ENCODE measurements at regions not wholly inside any gene's neighbourhood (a gene's known extent, or its start where the extent isn't known, plus 50 kb on each side); places are given as distances from the start of the nearest gene placed in this dataset.

DNA sequence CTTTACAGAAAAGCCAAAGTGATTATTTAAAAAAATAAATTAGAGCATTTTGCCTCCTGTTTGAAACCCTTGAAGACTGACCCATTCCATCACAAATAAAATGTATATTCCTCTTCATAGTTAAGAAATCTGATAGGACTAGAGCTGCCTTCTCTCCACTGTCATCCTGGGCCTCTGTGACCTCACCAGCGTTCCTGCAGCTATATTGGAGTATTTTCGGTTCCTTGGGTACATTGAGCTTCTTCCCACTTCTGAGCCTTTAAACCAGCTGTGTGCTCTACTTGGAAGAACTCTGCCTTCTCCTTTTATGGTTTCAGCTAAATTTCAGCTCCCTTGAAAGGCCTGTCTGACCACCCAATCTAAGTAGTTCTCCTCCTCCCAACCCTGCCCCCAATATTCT, 99.1 kb upstream of the ABCA1 start:
- H3K27ac ChIP-seq (ENCODE audit: low read depth, low read length, poor library complexity, severe bottlenecking) = no peak overlapping the region
- no TSS peak for BruUV-seq (replicated peaks)
- no peak for DNase-seq (ENCODE audit: low spot score)
- ChIA-PET CTCF (ENCODE audit: unreplicated experiment) (no interaction called here), POLR2A (interaction anchor here (1.6 to 2.0 kb wide), 2 partner anchors 11 to 42 kb away, joined by 4 to 9 read pairs; no protein-coding TSS in a partner anchor)
- no peak overlapping the region for H3K4me2 ChIP-seq (ENCODE audit: low read length)
- intact Hi-C loops (cut with micrococcal nuclease; ENCODE audit: unreplicated experiment) = no loop called here
- no peaks in the 10 kb centered on the region for H3K9me2 ChIP-seq (ENCODE audit: insufficient read depth, low read length)
- no peak for TF ChIP-seq EZH2phosphoT487 (IDR thresholded peaks at IDR 0.05; ENCODE audit: borderline replicate concordance, low read depth, low read length)
- TF ChIP-seq, protein P1, sequence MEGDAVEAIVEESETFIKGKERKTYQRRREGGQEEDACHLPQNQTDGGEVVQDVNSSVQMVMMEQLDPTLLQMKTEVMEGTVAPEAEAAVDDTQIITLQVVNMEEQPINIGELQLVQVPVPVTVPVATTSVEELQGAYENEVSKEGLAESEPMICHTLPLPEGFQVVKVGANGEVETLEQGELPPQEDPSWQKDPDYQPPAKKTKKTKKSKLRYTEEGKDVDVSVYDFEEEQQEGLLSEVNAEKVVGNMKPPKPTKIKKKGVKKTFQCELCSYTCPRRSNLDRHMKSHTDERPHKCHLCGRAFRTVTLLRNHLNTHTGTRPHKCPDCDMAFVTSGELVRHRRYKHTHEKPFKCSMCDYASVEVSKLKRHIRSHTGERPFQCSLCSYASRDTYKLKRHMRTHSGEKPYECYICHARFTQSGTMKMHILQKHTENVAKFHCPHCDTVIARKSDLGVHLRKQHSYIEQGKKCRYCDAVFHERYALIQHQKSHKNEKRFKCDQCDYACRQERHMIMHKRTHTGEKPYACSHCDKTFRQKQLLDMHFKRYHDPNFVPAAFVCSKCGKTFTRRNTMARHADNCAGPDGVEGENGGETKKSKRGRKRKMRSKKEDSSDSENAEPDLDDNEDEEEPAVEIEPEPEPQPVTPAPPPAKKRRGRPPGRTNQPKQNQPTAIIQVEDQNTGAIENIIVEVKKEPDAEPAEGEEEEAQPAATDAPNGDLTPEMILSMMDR (conservative IDR thresholded peaks at IDR 0.05; ENCODE audit: low read length) = no peak
- H3K36me3 ChIP-seq (ENCODE audit: insufficient read depth, low read length) = no peaks in the 10 kb centered on the region
- no peaks in the 10 kb centered on the region for H4K20me1 ChIP-seq (ENCODE audit: insufficient read depth, low read length)
- no peaks in the 10 kb centered on the region for H3K9me3 ChIP-seq (ENCODE audit: low read length)
- no peak overlapping the region for H3K4me3 ChIP-seq (ENCODE audit: low read depth, low read length, poor library complexity, severe bottlenecking)
- H3K79me2 ChIP-seq (ENCODE audit: insufficient read depth, low read depth, low read length) = no peaks in the 10 kb centered on the region
- no peaks in the 10 kb centered on the region for H3K4me1 ChIP-seq (ENCODE audit: insufficient read depth, low read length, poor library complexity, severe bottlenecking)
- peak overlapping the region; percentile 42 for H2AFZ ChIP-seq (ENCODE audit: low read length)

DNA sequence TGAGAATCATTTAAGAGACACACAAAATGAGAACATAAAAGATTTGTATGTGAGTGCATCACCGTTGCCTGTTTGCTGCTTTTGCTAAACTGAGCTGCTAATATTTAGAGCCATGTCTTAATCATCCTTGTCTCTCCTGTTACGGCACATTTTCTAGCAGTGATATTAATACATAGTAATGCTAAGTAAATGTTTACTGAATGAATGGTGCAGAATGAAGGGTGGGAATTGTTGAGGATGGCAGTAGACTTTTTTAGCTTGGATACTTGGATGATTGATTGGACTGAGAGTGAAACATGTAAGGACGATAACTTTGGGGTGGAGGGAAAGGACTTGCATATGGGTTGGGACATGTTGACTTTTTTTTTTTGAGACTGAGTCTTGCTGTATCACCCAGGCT, 102.3 kb upstream of the ABCA1 start:
- no TSS peak for BruUV-seq (replicated peaks)
- Histone ChIP-seq H3K9me3 (ENCODE audit: low read length) (peaks cover 16% of the 10 kb centered on the region), H4K20me1 (ENCODE audit: insufficient read depth, low read length) (no peaks in the 10 kb centered on the region), H2AFZ (ENCODE audit: low read length) (no peak overlapping the region), H3K4me1 (ENCODE audit: insufficient read depth, low read length, poor library complexity, severe bottlenecking) (no peaks in the 10 kb centered on the region), H3K36me3 (ENCODE audit: insufficient read depth, low read length) (no peaks in the 10 kb centered on the region), H3K27ac (ENCODE audit: low read depth, low read length, poor library complexity, severe bottlenecking) (no peak overlapping the region), H3K79me2 (ENCODE audit: insufficient read depth, low read depth, low read length) (no peaks in the 10 kb centered on the region), H3K4me3 (ENCODE audit: low read depth, low read length, poor library complexity, severe bottlenecking) (no peak overlapping the region), H3K4me2 (ENCODE audit: low read length) (no peak overlapping the region), H3K9me2 (ENCODE audit: insufficient read depth, low read length) (no peaks in the 10 kb centered on the region)
- DNase-seq (ENCODE audit: low spot score) = no peak
- intact Hi-C loops (cut with micrococcal nuclease; ENCODE audit: unreplicated experiment) = loop anchor here (5.0 kb wide), 1 partner anchor 103 kb away; the partner anchor contains the start of gene ABCA1
- POLR2A ChIA-PET = interaction anchor here (0.7 to 0.8 kb wide), 2 partner anchors 12 to 715 kb away, joined by 3 to 4 read pairs; no protein-coding TSS in a partner anchor
- CTCF ChIA-PET (ENCODE audit: unreplicated experiment) = no interaction called here
- no peak for TF ChIP-seq EZH2phosphoT487 (IDR thresholded peaks at IDR 0.05; ENCODE audit: borderline replicate concordance, low read depth, low read length)
- TF ChIP-seq, protein P1 (conservative IDR thresholded peaks at IDR 0.05; ENCODE audit: low read length) = no peak

DNA sequence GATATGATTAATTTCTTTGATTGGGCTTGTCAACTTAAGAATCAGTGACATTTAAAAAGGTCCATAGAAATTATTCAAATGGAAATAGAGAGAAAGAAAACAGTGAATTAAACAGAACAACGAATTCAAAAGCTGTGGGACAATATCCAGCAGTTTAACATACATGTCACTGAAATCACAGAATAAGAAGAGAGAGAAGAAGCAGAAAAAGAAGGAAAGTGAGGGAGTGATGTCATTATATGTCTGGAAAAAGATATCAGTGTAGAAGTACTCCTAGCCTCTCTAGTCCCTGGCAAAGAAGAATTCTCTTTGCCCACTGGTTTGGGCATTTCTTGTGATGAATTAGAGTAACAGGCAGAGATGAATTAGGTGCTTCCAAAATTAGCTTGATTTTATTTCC, 109.2 kb upstream of the ABCA1 start:
- Histone ChIP-seq H3K36me3 (ENCODE audit: insufficient read depth, low read length) (no peaks in the 10 kb centered on the region), H3K4me1 (ENCODE audit: insufficient read depth, low read length, poor library complexity, severe bottlenecking) (peaks cover 16% of the 10 kb centered on the region), H3K4me3 (ENCODE audit: low read depth, low read length, poor library complexity, severe bottlenecking) (no peak overlapping the region), H3K79me2 (ENCODE audit: insufficient read depth, low read depth, low read length) (no peaks in the 10 kb centered on the region), H2AFZ (ENCODE audit: low read length) (no peak overlapping the region), H3K27ac (ENCODE audit: low read depth, low read length, poor library complexity, severe bottlenecking) (no peak overlapping the region), H3K9me3 (ENCODE audit: low read length) (peaks cover 16% of the 10 kb centered on the region), H4K20me1 (ENCODE audit: insufficient read depth, low read length) (no peaks in the 10 kb centered on the region), H3K9me2 (ENCODE audit: insufficient read depth, low read length) (no peaks in the 10 kb centered on the region), H3K4me2 (ENCODE audit: low read length) (no peak overlapping the region)
- TF ChIP-seq, protein P1 (conservative IDR thresholded peaks at IDR 0.05; ENCODE audit: low read length) = no peak
- no peak for TF ChIP-seq EZH2phosphoT487 (IDR thresholded peaks at IDR 0.05; ENCODE audit: borderline replicate concordance, low read depth, low read length)
- BruUV-seq (replicated peaks) = no TSS peak
- intact Hi-C loops (cut with micrococcal nuclease; ENCODE audit: unreplicated experiment) = no loop called here
- POLR2A ChIA-PET = interaction anchor here (0.6 kb wide), 1 partner anchor 28 kb away, joined by 4 read pairs; no protein-coding TSS in a partner anchor
- no peak for DNase-seq (ENCODE audit: low spot score)
- CTCF ChIA-PET (ENCODE audit: unreplicated experiment) = no interaction called here

Measured in OCI-LY7 (cell line).